Hindlimb muscle (tissue), 1 donor: ENCODE measurements at regions not wholly inside any gene's neighbourhood (a gene's known extent, or its start where the extent isn't known, plus 50 kb on each side); places are given as distances from the start of the nearest gene placed in this dataset.

ENCODE experiments used
- DNase-seq: peaks from one replicate; pipeline ENCODE4 v3.0.0-alpha.2; 2013

GRCh38 chr10:52653263-52653909, 119.2 kb downstream of the MBL2 start:
- DNase-seq, result no peak

- DNase-seq, result no peak
These were observed 118.4 kb downstream of the MBL2 start for GRCh38 chr10:52654201-52654600.

GRCh38 chr10:52658112-52658511, 114.5 kb downstream of the MBL2 start:
- no peak for DNase-seq

GRCh38 chr10:52659085-52659484, 113.5 kb downstream of the MBL2 start:
- DNase-seq, result no peak

- DNase-seq, result no peak
These were observed 110.3 kb downstream of the MBL2 start for GRCh38 chr10:52662256-52662655.

- DNase-seq, result no peak
These were observed 109.4 kb downstream of the MBL2 start for GRCh38 chr10:52663161-52663560.

- no peak for DNase-seq
These were observed 108.0 kb downstream of the MBL2 start for GRCh38 chr10:52664629-52665028.

- DNase-seq, result no peak
These were observed 106.8 kb downstream of the MBL2 start for GRCh38 chr10:52665821-52666220.

GRCh38 chr10:52666931-52667330, 105.7 kb downstream of the MBL2 start:
- DNase-seq, result no peak

- DNase-seq, result no peak
These were observed 104.6 kb downstream of the MBL2 start for GRCh38 chr10:52668024-52668423.

GRCh38 chr10:52672880-52673279, 99.7 kb downstream of the MBL2 start:
- DNase-seq, result no peak

- no peak for DNase-seq
These were observed 99.1 kb downstream of the MBL2 start for GRCh38 chr10:52673468-52673867.

GRCh38 chr10:52674474-52674873, 98.1 kb downstream of the MBL2 start:
- DNase-seq, result no peak

GRCh38 chr10:52677086-52677485, 95.5 kb downstream of the MBL2 start:
- DNase-seq, result no peak

- no peak for DNase-seq
These were observed 94.0 kb downstream of the MBL2 start for GRCh38 chr10:52678611-52679010.

GRCh38 chr10:52679117-52679516, 93.5 kb downstream of the MBL2 start:
- no peak for DNase-seq

- no peak for DNase-seq
These were observed 89.8 kb downstream of the MBL2 start for GRCh38 chr10:52682766-52683165.

- no peak for DNase-seq
These were observed 88.8 kb downstream of the MBL2 start for GRCh38 chr10:52683776-52684175.

- DNase-seq, result no peak
These were observed 83.7 kb downstream of the MBL2 start for GRCh38 chr10:52688899-52689298.

GRCh38 chr10:52696232-52696631, 76.4 kb downstream of the MBL2 start:
- DNase-seq, result no peak

GRCh38 chr10:52701647-52702046, 70.9 kb downstream of the MBL2 start:
- DNase-seq, result no peak

GRCh38 chr10:52703451-52703850, 69.1 kb downstream of the MBL2 start:
- DNase-seq, result no peak

- DNase-seq, result no peak
These were observed 68.7 kb downstream of the MBL2 start for GRCh38 chr10:52703898-52704297.

- DNase-seq, result no peak
These were observed 66.1 kb downstream of the MBL2 start for GRCh38 chr10:52706332-52707070.
